ENCODE measurements at regions not wholly inside any gene's neighbourhood (a gene's known extent, or its start where the extent isn't known, plus 50 kb on each side); places are given as distances from the start of the nearest gene placed in this dataset.

- no peak for TF ChIP-seq CTCF (IDR thresholded peaks at IDR 0.05)
- no peak for TF ChIP-seq POLR2A (IDR thresholded peaks at IDR 0.05)
These were observed 1596.6 kb downstream of the SI start for GRCh38 chr3:163481738-163482137.
